GM21786 (cell line): ENCODE measurements at regions not wholly inside any gene's neighbourhood (a gene's known extent, or its start where the extent isn't known, plus 50 kb on each side); places are given as distances from the start of the nearest gene placed in this dataset.

Experiments used
- ATAC-seq: cut with Tn5 transposase; IDR thresholded peaks from one replicate; pipeline ENCODE4 v1.9.1; 2021; ENCODE audit not compliant: unreplicated experiment

GRCh38 chr11:91966368-91966767, 258.2 kb upstream of the FAT3 start:
- ATAC-seq = no peak

DNA sequence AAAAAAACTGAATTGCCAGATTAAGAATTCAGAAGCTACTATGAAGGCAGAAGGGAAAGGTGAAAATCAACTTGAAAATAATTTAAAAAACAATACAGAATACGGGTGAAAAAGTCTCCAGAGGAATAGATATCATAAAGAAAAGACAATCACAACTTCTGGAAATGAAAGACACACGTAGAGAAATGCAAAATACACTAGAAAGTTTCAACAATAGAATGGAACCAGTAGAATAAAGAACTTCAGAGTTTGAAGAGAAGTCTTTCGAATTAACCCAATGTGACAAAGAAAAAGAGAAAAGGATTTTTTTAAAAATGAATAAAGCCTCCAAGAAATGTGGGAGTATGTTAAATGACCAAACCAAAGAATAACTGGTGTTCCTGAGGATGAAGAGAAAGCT, 263.8 kb upstream of the FAT3 start:
- ATAC-seq = no peak

- no peak for ATAC-seq
Measured at GRCh38 chr11:91959411-91959810, 265.2 kb upstream of the FAT3 start.

GRCh38 chr11:91956711-91957110, 267.9 kb upstream of the FAT3 start:
- no peak for ATAC-seq

- ATAC-seq = no peak
Measured at GRCh38 chr11:91955206-91955605, 269.4 kb upstream of the FAT3 start.

- ATAC-seq = no peak
Measured at GRCh38 chr11:91952056-91952455, 272.6 kb upstream of the FAT3 start.

DNA sequence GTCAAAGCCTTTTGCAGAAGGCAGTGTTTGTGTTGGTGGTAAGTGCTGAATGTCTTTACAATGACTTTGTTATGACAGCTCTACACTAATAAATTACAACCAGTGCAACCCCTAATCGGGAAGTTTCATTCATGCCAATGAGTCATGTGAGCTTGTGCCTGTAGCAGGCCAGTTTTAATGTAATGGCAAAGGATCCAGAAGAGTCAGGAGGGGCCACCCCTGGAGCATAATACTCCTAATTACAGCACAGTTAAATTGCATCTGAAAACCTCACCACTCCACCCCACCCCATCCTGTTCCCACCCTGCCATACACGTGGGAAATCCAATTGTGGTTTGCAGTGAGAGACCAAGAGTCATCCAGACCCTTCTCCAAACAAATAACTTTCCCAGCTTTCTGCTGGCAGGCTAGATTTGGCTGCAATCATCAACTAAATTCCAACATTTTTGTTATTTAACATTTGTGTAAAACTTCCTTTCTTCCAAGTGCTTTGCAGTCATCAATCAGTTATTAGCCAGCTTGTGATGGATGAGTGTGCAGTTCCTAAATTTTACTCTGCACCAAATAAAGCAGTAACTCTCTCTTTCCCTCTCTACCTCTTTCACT, 277.3 kb upstream of the FAT3 start:
- no peak for ATAC-seq

DNA sequence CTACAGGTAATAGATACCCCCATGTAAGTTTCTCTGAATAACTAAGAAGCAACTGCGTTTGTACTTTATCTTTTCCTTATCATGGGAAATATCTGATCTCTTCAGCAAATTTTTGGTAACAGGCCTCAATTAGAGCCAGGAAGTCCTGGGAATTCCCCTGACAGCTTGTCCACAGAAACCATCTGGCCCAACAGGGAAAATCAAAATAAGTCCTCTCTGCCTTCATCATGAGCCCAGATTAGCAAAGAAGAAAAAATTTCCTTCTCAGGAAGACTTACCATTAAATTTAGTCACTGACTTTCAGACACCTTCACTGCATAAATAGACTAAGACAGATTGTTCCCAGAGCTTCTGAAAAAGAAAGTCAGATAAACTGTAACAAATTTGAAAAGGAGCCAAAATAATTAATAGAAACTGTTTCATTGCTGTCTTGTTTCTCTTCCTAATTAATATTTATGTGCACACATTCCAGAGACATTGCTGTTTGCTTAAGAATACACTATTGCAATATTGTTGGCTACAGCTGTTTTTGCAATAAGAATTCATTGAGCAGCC, 278.1 kb upstream of the FAT3 start:
- ATAC-seq = no peak

- ATAC-seq = no peak
Measured at GRCh38 chr11:91935120-91935519, 289.5 kb upstream of the FAT3 start.

DNA sequence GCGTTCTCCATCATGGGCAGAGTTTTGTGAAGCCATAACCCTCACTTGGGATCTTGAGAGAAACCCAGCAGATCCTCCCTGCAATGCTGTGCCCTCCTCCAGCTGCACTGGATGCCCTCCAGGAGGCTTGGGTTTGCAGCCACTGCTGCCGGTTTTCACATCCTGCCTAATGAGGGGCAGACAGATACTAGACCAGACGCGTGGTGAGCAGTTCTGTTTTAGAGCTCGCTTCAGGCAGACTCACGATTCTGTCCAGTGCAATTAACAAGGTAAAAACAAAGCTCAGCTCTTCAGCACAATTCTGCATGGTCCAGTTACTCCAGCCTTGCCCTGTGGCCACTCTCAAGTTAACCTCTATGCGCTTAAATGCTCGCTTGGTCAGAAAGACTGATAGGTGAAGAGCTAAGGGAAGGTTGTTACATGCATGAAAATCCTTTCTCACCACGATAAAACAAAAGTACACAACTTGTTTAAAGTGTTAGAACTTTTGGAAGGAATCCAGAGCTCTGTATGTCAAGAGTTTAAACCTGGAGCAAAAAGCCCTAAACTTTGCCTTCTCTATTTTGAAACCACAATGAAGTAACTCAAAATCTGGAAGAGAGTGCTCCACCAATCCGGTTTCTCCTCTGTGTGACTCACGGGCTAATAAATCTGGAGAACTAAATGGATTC, 292.3 kb upstream of the FAT3 start:
- no peak for ATAC-seq

GRCh38 chr11:91927448-91927847, 297.2 kb upstream of the FAT3 start:
- no peak for ATAC-seq

GRCh38 chr11:91926965-91927364, 297.7 kb upstream of the FAT3 start:
- no peak for ATAC-seq

- ATAC-seq = no peak
Measured at GRCh38 chr11:91922846-91923245, 301.8 kb upstream of the FAT3 start.

GRCh38 chr11:91921974-91922373, 302.6 kb upstream of the FAT3 start:
- no peak for ATAC-seq

DNA sequence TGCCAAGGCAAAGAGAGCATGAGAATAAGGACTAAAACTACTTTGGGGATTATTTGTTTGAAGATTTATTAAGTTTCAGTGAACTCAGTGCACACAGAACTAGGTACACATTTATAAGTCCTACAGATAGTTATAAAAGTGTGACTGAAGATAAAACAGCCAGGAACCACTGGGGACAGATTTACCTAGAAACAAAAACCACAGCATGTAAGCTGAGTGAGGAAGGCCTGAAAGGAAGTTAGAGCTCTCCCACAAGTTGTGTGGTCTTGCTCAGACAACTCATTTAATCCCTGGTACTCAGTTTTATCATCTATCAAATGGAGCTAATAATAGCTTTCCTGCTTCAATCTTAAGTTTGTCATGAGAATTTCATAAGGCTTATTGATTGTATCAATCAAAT, 311.2 kb upstream of the FAT3 start:
- ATAC-seq = no peak

- ATAC-seq = no peak
Measured at GRCh38 chr11:91912322-91912721, 312.3 kb upstream of the FAT3 start.

- ATAC-seq = no peak
Measured at GRCh38 chr11:91906871-91907624, 317.6 kb upstream of the FAT3 start.

GRCh38 chr11:91904792-91905785, 319.5 kb upstream of the FAT3 start:
- no peak for ATAC-seq

GRCh38 chr11:91902312-91902711, 322.3 kb upstream of the FAT3 start:
- ATAC-seq = no peak

- no peak for ATAC-seq
Measured at GRCh38 chr11:91880660-91881059, 344.0 kb upstream of the FAT3 start.

- ATAC-seq = no peak
Measured at GRCh38 chr11:91876746-91877145, 347.9 kb upstream of the FAT3 start.
